Hepatocyte (in vitro differentiated cells): ENCODE measurements at regions not wholly inside any gene's neighbourhood (a gene's known extent, or its start where the extent isn't known, plus 50 kb on each side); places are given as distances from the start of the nearest gene placed in this dataset.

ENCODE experiments used
- DNase-seq: peaks from one replicate; pipeline ENCODE4 v3.0.0-alpha.2; 2016; ENCODE audit warnings: low spot score
- H2AFZ ChIP-seq: fragments of 200-600 bp; sonication (generic); 2 replicates; pipeline ENCODE4 v1.6.0; 2016; ENCODE audit warnings: antibody characterized with exemption, mild to moderate bottlenecking
- H3K27ac ChIP-seq: fragments of 200-600 bp; sonication (generic); 2 replicates; pipeline ENCODE4 v1.5.1; 2016; ENCODE audit warnings: mild to moderate bottlenecking
- H3K27me3 ChIP-seq: fragments of 200-600 bp; sonication (generic); 2 replicates; pipeline ENCODE4 v1.6.1; 2016
- H3K36me3 ChIP-seq: fragments of 200-600 bp; sonication (generic); replicated peaks from 2 replicates; pipeline ENCODE4 v1.5.1; 2016; ENCODE audit warnings: low read depth; ENCODE audit not compliant: insufficient read depth
- H3K4me1 ChIP-seq: fragments of 200-600 bp; sonication (generic); 2 replicates; pipeline ENCODE4 v1.5.1; 2016; ENCODE audit warnings: mild to moderate bottlenecking, moderate library complexity; ENCODE audit not compliant: insufficient read depth
- H3K4me2 ChIP-seq: fragments of 200-600 bp; sonication (generic); 2 replicates; pipeline ENCODE4 v1.6.0; 2016
- H3K4me3 ChIP-seq: fragments of 200-600 bp; sonication (generic); 2 replicates; pipeline ENCODE4 v1.5.1; 2016; ENCODE audit warnings: mild to moderate bottlenecking
- H3K79me2 ChIP-seq: fragments of 200-600 bp; sonication (generic); 2 replicates; pipeline ENCODE4 v1.6.0; 2017; ENCODE audit warnings: mild to moderate bottlenecking
- H3K9me2 ChIP-seq: fragments of 200-600 bp; sonication (generic); replicated peaks from 2 replicates; pipeline ENCODE4 v1.6.0; 2017; ENCODE audit warnings: mild to moderate bottlenecking; ENCODE audit not compliant: insufficient read depth
- H3K9me3 ChIP-seq: fragments of 200-600 bp; sonication (generic); 2 replicates; pipeline ENCODE4 v1.5.1; 2016; ENCODE audit warnings: low read depth, mild to moderate bottlenecking
- H4K20me1 ChIP-seq: fragments of 200-600 bp; sonication (generic); 2 replicates; pipeline ENCODE4 v1.6.0; 2016; ENCODE audit warnings: mild to moderate bottlenecking; ENCODE audit not compliant: insufficient read depth, poor library complexity, severe bottlenecking
- EZH2 ChIP-seq: fragments of 200-600 bp; sonication (generic); IDR thresholded peaks from 2 replicates; pipeline ENCODE4 v1.6.1; 2016; ENCODE audit warnings: antibody characterized with exemption, mild to moderate bottlenecking, borderline replicate concordance
- EZH2phosphoT487 ChIP-seq: fragments of 200-600 bp; sonication (generic); IDR thresholded peaks from one replicate; pipeline ENCODE4 v1.6.1; 2018; ENCODE audit warnings: antibody characterized with exemption, mild to moderate bottlenecking, low read depth, moderate library complexity; ENCODE audit not compliant: unreplicated experiment, severe bottlenecking
- WGBS: methylation state at CpG from one replicate; pipeline ENCODE4 v1.1.6; 2016; ENCODE audit warnings: low lambda C conversion rate; ENCODE audit errors: missing lambda C conversion rate; 5-methylcytosine and 5-hydroxymethylcytosine counted together
- TF ChIP-seq, protein P1 (sequence below): fragments of 200-600 bp; sonication (generic); IDR thresholded peaks from 2 replicates; pipeline ENCODE4 v1.5.1; 2016; ENCODE audit warnings: antibody characterized with exemption, mild to moderate bottlenecking; ENCODE audit not compliant: poor library complexity

DNA sequence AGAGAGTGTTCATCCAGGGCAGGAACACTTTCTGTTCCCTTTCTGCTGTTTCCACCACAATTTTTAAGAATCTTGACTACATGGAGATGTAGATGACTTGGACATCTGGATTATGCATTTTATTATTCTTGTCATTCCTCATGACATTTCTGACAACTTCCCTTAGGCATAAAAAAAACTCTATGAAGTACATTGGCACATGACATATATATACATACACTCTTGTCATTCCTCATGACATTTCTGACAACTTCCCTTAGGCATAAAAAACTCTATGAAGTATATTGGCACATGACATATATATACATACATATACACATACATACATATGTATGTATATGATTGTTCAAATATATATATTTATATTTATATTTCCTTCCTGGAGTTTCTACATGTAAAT is 531.5 kb downstream of the COL12A1 start:
- no peak overlapping the region for H3K4me2 ChIP-seq
- H3K27ac ChIP-seq, result no peak overlapping the region
- H3K27me3 ChIP-seq, result no peaks in the 10 kb centered on the region
- TF ChIP-seq EZH2, result no peak
- TF ChIP-seq, protein P1, sequence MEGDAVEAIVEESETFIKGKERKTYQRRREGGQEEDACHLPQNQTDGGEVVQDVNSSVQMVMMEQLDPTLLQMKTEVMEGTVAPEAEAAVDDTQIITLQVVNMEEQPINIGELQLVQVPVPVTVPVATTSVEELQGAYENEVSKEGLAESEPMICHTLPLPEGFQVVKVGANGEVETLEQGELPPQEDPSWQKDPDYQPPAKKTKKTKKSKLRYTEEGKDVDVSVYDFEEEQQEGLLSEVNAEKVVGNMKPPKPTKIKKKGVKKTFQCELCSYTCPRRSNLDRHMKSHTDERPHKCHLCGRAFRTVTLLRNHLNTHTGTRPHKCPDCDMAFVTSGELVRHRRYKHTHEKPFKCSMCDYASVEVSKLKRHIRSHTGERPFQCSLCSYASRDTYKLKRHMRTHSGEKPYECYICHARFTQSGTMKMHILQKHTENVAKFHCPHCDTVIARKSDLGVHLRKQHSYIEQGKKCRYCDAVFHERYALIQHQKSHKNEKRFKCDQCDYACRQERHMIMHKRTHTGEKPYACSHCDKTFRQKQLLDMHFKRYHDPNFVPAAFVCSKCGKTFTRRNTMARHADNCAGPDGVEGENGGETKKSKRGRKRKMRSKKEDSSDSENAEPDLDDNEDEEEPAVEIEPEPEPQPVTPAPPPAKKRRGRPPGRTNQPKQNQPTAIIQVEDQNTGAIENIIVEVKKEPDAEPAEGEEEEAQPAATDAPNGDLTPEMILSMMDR, result no peak
- H3K79me2 ChIP-seq, result no peaks in the 10 kb centered on the region
- no peaks in the 10 kb centered on the region for H3K36me3 ChIP-seq
- DNase-seq, result no peak
- H3K9me2 ChIP-seq, result no peaks in the 10 kb centered on the region
- H3K9me3 ChIP-seq, result no peaks in the 10 kb centered on the region
- no peaks in the 10 kb centered on the region for H4K20me1 ChIP-seq
- no peaks in the 10 kb centered on the region for H3K4me1 ChIP-seq
- no peak overlapping the region for H2AFZ ChIP-seq
- no peak overlapping the region for H3K4me3 ChIP-seq

DNA sequence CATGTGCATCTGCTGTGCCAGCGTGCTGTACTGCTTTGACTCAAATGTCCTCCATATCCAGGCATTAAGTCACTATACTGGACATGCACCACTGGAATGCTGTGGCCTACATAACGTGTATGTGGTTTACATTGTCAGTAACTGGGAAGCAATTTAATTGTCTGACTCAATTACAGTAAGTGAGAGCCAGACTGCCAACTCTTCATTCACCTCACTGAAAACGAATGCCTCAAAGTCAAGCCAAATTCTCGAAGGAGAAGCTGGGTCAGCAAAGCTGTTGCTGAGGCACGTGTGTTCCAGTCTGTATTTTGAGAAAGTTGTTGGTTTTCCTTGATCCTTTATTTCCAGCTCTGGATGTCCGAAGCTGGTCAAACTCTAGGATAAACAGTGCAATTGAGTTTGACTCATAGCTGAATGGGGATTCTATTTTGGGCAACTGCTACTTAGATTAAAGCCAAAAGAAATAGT is 534.3 kb downstream of the COL12A1 start:
- H3K4me2 ChIP-seq, result no peak overlapping the region

DNA sequence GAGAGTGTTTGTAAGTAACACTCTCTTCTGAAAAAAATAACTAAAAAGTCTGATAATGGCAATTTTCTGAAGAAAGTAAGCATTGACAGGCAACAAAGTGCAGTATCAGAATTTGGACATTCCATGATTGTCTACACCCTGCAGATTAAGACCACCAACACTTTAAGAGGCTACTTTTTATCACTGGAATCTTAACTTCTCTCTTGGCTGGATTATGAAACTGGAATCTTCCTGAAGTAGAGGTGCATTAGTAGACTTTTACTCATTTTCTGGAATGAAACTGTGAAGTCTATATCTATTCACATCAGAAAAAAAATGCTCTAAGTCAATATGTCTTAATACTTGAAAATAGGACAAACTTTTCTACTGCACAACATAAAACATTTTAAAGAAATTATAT is 547.5 kb downstream of the COL12A1 start:
- DNase-seq, result no peak
- no peaks in the 10 kb centered on the region for H3K36me3 ChIP-seq
- H3K27me3 ChIP-seq, result no peaks in the 10 kb centered on the region
- H3K79me2 ChIP-seq, result no peaks in the 10 kb centered on the region
- H2AFZ ChIP-seq, result no peak overlapping the region
- no peaks in the 10 kb centered on the region for H3K9me2 ChIP-seq
- no peaks in the 10 kb centered on the region for H4K20me1 ChIP-seq
- TF ChIP-seq, protein P1, result no peak
- TF ChIP-seq EZH2, result no peak
- no peak for TF ChIP-seq EZH2phosphoT487
- H3K9me3 ChIP-seq, result no peaks in the 10 kb centered on the region
- H3K4me1 ChIP-seq, result no peaks in the 10 kb centered on the region
- H3K27ac ChIP-seq, result no peak overlapping the region
- no peak overlapping the region for H3K4me2 ChIP-seq
- H3K4me3 ChIP-seq, result no peak overlapping the region

More for the DNA sequence above, 534.3 kb downstream of the COL12A1 start:
- 79% methylated on average over 6 of the region's 6 CpGs for WGBS
- no peaks in the 10 kb centered on the region for H3K79me2 ChIP-seq
- TF ChIP-seq EZH2phosphoT487, result no peak
- TF ChIP-seq, protein P1, result no peak
- no peak for TF ChIP-seq EZH2
- no peak for DNase-seq
- H3K9me2 ChIP-seq, result no peaks in the 10 kb centered on the region
- H3K4me3 ChIP-seq, result no peak overlapping the region
- no peak overlapping the region for H2AFZ ChIP-seq
- H3K27ac ChIP-seq, result no peak overlapping the region
- H3K36me3 ChIP-seq, result no peaks in the 10 kb centered on the region
- H4K20me1 ChIP-seq, result no peaks in the 10 kb centered on the region
- H3K4me1 ChIP-seq, result no peaks in the 10 kb centered on the region
- no peaks in the 10 kb centered on the region for H3K9me3 ChIP-seq
- H3K27me3 ChIP-seq, result no peaks in the 10 kb centered on the region

DNA sequence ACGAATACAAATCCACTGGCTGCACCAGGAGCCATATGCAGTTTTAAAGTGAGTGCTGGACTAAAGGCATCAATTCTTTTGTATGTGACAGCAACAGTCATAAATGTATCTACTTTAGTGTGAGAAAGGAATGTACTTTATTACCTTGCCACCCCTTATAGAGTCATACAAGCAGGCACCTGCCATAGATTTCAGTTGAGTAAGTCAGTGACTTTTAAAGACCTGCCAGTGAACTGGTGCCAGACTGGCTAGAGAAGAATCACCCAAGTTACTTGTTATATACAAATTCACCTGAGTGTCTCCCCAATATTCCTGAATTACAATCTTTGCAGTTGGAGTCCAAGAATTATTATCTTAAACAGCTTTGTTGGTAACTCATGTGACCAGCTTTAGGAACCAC is 547.9 kb downstream of the COL12A1 start:
- no peak overlapping the region for H2AFZ ChIP-seq
- no peak overlapping the region for H3K27ac ChIP-seq
- no peaks in the 10 kb centered on the region for H4K20me1 ChIP-seq
- TF ChIP-seq EZH2phosphoT487 (no peak), EZH2 (no peak)
- TF ChIP-seq, protein P1, result no peak
- no peak overlapping the region for H3K4me3 ChIP-seq
- no peaks in the 10 kb centered on the region for H3K9me2 ChIP-seq
- no peaks in the 10 kb centered on the region for H3K4me1 ChIP-seq
- DNase-seq, result no peak
- no peak overlapping the region for H3K4me2 ChIP-seq
- H3K36me3 ChIP-seq, result no peaks in the 10 kb centered on the region
- no peaks in the 10 kb centered on the region for H3K9me3 ChIP-seq
- WGBS, result 74% methylated on average over 1 of the region's 1 CpG
- H3K27me3 ChIP-seq, result no peaks in the 10 kb centered on the region
- H3K79me2 ChIP-seq, result no peaks in the 10 kb centered on the region
